HEK293 (cell line): ENCODE measurements at regions not wholly inside any gene's neighbourhood (a gene's known extent, or its start where the extent isn't known, plus 50 kb on each side); places are given as distances from the start of the nearest gene placed in this dataset.

Source experiments
- CTCF ChIA-PET: fragments of 350-600 bp; formaldehyde crosslinking; extraction: SDS; loops from one replicate; lab custom pipeline; 2021; ENCODE audit warnings: antibody characterized with exemption; lab: Yijun Ruan, JAX
- POLR2A ChIA-PET: fragments of 300-600 bp; formaldehyde crosslinking; extraction: SDS; loops from one replicate; lab custom pipeline; 2020; ENCODE audit warnings: antibody characterized with exemption, inconsistent platforms; lab: Yijun Ruan, JAX
- H3K27ac ChIP-seq: fragments of 200-500 bp; sonication (Bioruptor generic); 2 replicates; pipeline ENCODE4 v1.5.1; 2014; ENCODE audit warnings: low read depth, low read length, control low read depth, inconsistent platforms; ENCODE audit errors: extremely low read depth
- H3K36me3 ChIP-seq, 2 experiments: fragments of 200-500 bp in 1 of 2; sonication (Bioruptor generic) in 1 of 2; 1 replicate in 1 of 2; 2 replicates in 1 of 2; pipeline ENCODE4 v1.5.1; 2014 to 2017; ENCODE audit warnings: inconsistent platforms in 2 of 2, low read length in 2 of 2; ENCODE audit not compliant: control insufficient read depth in 2 of 2, insufficient read depth in 1 of 2
- H3K4me1 ChIP-seq: fragments of 200-500 bp; sonication (Bioruptor generic); 2 replicates; pipeline ENCODE4 v1.5.1; 2014; ENCODE audit warnings: mild to moderate bottlenecking, low read length, inconsistent platforms; ENCODE audit not compliant: control insufficient read depth, insufficient read depth
- H3K4me3 ChIP-seq: 2 replicates; pipeline ENCODE4 v1.5.1; 2011; ENCODE audit warnings: low read depth, mild to moderate bottlenecking, control low read depth, low read length, moderate library complexity
- H3K9me3 ChIP-seq: fragments of 200-500 bp; sonication (Bioruptor generic); 2 replicates; pipeline ENCODE4 v1.5.1; 2014; ENCODE audit warnings: low read depth, low read length, inconsistent platforms; ENCODE audit not compliant: control insufficient read depth, insufficient read depth
- HOXD13 ChIP-seq: sonication (generic); formaldehyde crosslinking; IDR thresholded peaks from 2 replicates; pipeline ENCODE4 v1.8.0; 2022; ENCODE audit warnings: missing genetic modification reagents, borderline replicate concordance
- KLF16 ChIP-seq: fragments of 450-650 bp; formaldehyde crosslinking; IDR thresholded peaks from 2 replicates; pipeline ENCODE4 v1.5.1; 2017; ENCODE audit warnings: missing biosample characterization, missing genetic modification characterization
- KLF7 ChIP-seq: fragments of 450-650 bp; formaldehyde crosslinking; IDR thresholded peaks from 2 replicates; pipeline ENCODE4 v1.5.1; 2016; ENCODE audit warnings: missing biosample characterization, missing genetic modification characterization, borderline replicate concordance
- SCRT1 ChIP-seq: fragments of 450-650 bp; formaldehyde crosslinking; IDR thresholded peaks from 2 replicates; pipeline ENCODE4 v1.5.1; 2016; ENCODE audit warnings: missing biosample characterization, missing genetic modification characterization, borderline replicate concordance
- ZEB2 ChIP-seq: fragments of 450-650 bp; formaldehyde crosslinking; IDR thresholded peaks from 2 replicates; pipeline ENCODE4 v1.5.1; 2016; ENCODE audit warnings: missing biosample characterization, missing genetic modification characterization
- ZFP41 ChIP-seq: fragments of 450-650 bp; formaldehyde crosslinking; IDR thresholded peaks from 2 replicates; pipeline ENCODE4 v1.5.1; 2016; ENCODE audit warnings: missing biosample characterization, missing genetic modification characterization, borderline replicate concordance
- ZNF132 ChIP-seq: fragments of 450-650 bp; formaldehyde crosslinking; IDR thresholded peaks from 2 replicates; pipeline ENCODE4 v1.5.1; 2017; ENCODE audit warnings: missing biosample characterization, missing genetic modification characterization, borderline replicate concordance
- ZNF146 ChIP-seq: fragments of 450-650 bp; formaldehyde crosslinking; IDR thresholded peaks from 2 replicates; pipeline ENCODE4 v1.5.1; 2016; ENCODE audit warnings: missing biosample characterization, missing genetic modification characterization
- ZNF223 ChIP-seq: fragments of 450-650 bp; formaldehyde crosslinking; IDR thresholded peaks from 2 replicates; pipeline ENCODE4 v1.5.1; 2016; ENCODE audit warnings: missing biosample characterization, missing genetic modification characterization
- ZNF501 ChIP-seq: fragments of 450-650 bp; formaldehyde crosslinking; IDR thresholded peaks from 2 replicates; pipeline ENCODE4 v1.5.1; 2016; ENCODE audit warnings: missing biosample characterization, missing genetic modification characterization
- ZNF626 ChIP-seq: fragments of 450-650 bp; sonication (Bioruptor Pico); formaldehyde crosslinking; IDR thresholded peaks from 2 replicates; pipeline ENCODE4 v1.5.1; 2018; ENCODE audit warnings: missing biosample characterization, missing genetic modification characterization, inconsistent platforms
- ZNF654 ChIP-seq: fragments of 450-650 bp; formaldehyde crosslinking; IDR thresholded peaks from 2 replicates; pipeline ENCODE4 v1.5.1; 2016; ENCODE audit warnings: low read depth, missing biosample characterization, missing genetic modification characterization
- ZNF785 ChIP-seq: fragments of 450-650 bp; formaldehyde crosslinking; IDR thresholded peaks from 2 replicates; pipeline ENCODE4 v1.5.1; 2016; ENCODE audit warnings: missing biosample characterization, missing genetic modification characterization
- ZNF792 ChIP-seq: fragments of 450-650 bp; formaldehyde crosslinking; IDR thresholded peaks from 2 replicates; pipeline ENCODE4 v1.5.1; 2016; ENCODE audit warnings: missing biosample characterization, missing genetic modification characterization
- ZSCAN30 ChIP-seq: fragments of 450-650 bp; IDR thresholded peaks from 2 replicates; pipeline ENCODE4 v1.5.1; 2018; ENCODE audit warnings: missing biosample characterization, mild to moderate bottlenecking, missing genetic modification characterization, moderate library complexity
- TF ChIP-seq, protein P1 (sequence below): sonication (generic); formaldehyde crosslinking; IDR thresholded peaks from 2 replicates; pipeline ENCODE4 v1.8.1; 2022; ENCODE audit warnings: mild to moderate bottlenecking, moderate library complexity, missing genetic modification reagents
- TF ChIP-seq, protein P2 (sequence below): fragments of 450-650 bp; IDR thresholded peaks from 2 replicates; pipeline ENCODE4 v1.5.1; 2018; ENCODE audit warnings: missing biosample characterization, missing genetic modification characterization
- TF ChIP-seq, protein P3 (sequence below): fragments of 450-650 bp; formaldehyde crosslinking; IDR thresholded peaks from 2 replicates; pipeline ENCODE4 v1.5.1; 2016; ENCODE audit warnings: missing biosample characterization, missing genetic modification characterization
- TF ChIP-seq, protein P4 (sequence below): fragments of 450-650 bp; formaldehyde crosslinking; IDR thresholded peaks from 2 replicates; pipeline ENCODE4 v1.5.1; 2016; ENCODE audit warnings: missing biosample characterization, missing genetic modification characterization
- TF ChIP-seq, protein P5 (sequence below): fragments of 450-650 bp; formaldehyde crosslinking; IDR thresholded peaks from 2 replicates; pipeline ENCODE4 v1.5.1; 2017; ENCODE audit warnings: missing biosample characterization, missing genetic modification characterization
- TF ChIP-seq, protein P6 (sequence below): fragments of 450-650 bp; formaldehyde crosslinking; IDR thresholded peaks from 2 replicates; pipeline ENCODE4 v1.5.1; 2016; ENCODE audit warnings: missing biosample characterization, missing genetic modification characterization
- TF ChIP-seq, protein P7 (sequence below): IDR thresholded peaks from 2 replicates; pipeline ENCODE4 v1.6.1; 2011; ENCODE audit warnings: mild to moderate bottlenecking, low read depth, low read length, borderline replicate concordance

DNA sequence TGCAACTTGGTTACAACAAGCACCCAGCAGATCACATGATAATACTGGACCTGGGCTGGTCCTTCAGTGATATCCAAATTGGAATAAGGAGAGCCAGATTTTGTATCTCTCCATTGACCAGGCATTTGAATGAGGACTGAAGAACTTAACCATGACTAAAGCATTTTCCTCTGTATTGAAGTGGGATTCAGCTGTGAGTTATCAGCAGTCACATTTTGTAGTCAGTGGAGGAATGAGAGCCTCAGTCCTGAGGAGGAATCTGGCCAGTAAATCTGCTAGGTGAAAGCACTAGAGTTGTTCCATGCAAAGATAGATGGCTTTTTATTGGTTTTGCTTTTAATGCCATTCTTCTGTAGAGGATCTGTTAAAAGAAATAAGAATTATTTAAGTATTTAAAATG, 1506.0 kb downstream of the PCDH7 start (continued):
- TF ChIP-seq ZNF785 = no peak
- TF ChIP-seq, protein P1, sequence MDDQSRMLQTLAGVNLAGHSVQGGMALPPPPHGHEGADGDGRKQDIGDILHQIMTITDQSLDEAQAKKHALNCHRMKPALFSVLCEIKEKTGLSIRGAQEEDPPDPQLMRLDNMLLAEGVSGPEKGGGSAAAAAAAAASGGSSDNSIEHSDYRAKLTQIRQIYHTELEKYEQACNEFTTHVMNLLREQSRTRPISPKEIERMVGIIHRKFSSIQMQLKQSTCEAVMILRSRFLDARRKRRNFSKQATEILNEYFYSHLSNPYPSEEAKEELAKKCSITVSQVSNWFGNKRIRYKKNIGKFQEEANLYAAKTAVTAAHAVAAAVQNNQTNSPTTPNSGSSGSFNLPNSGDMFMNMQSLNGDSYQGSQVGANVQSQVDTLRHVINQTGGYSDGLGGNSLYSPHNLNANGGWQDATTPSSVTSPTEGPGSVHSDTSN (CRISPR knock-in tag) = no peak
- TF ChIP-seq ZNF501 = no peak
- TF ChIP-seq, protein P2, sequence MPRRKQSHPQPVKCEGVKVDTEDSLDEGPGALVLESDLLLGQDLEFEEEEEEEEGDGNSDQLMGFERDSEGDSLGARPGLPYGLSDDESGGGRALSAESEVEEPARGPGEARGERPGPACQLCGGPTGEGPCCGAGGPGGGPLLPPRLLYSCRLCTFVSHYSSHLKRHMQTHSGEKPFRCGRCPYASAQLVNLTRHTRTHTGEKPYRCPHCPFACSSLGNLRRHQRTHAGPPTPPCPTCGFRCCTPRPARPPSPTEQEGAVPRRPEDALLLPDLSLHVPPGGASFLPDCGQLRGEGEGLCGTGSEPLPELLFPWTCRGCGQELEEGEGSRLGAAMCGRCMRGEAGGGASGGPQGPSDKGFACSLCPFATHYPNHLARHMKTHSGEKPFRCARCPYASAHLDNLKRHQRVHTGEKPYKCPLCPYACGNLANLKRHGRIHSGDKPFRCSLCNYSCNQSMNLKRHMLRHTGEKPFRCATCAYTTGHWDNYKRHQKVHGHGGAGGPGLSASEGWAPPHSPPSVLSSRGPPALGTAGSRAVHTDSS (tag by site-specific recombination) = no peak
- no peak for TF ChIP-seq ZSCAN30
- no peak for TF ChIP-seq KLF7 (tag by site-specific recombination)
- TF ChIP-seq, protein P3, sequence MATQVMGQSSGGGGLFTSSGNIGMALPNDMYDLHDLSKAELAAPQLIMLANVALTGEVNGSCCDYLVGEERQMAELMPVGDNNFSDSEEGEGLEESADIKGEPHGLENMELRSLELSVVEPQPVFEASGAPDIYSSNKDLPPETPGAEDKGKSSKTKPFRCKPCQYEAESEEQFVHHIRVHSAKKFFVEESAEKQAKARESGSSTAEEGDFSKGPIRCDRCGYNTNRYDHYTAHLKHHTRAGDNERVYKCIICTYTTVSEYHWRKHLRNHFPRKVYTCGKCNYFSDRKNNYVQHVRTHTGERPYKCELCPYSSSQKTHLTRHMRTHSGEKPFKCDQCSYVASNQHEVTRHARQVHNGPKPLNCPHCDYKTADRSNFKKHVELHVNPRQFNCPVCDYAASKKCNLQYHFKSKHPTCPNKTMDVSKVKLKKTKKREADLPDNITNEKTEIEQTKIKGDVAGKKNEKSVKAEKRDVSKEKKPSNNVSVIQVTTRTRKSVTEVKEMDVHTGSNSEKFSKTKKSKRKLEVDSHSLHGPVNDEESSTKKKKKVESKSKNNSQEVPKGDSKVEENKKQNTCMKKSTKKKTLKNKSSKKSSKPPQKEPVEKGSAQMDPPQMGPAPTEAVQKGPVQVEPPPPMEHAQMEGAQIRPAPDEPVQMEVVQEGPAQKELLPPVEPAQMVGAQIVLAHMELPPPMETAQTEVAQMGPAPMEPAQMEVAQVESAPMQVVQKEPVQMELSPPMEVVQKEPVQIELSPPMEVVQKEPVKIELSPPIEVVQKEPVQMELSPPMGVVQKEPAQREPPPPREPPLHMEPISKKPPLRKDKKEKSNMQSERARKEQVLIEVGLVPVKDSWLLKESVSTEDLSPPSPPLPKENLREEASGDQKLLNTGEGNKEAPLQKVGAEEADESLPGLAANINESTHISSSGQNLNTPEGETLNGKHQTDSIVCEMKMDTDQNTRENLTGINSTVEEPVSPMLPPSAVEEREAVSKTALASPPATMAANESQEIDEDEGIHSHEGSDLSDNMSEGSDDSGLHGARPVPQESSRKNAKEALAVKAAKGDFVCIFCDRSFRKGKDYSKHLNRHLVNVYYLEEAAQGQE = no peak
- TF ChIP-seq ZNF146 (tag by site-specific recombination) = no peak
- TF ChIP-seq ZEB2 = no peak

DNA sequence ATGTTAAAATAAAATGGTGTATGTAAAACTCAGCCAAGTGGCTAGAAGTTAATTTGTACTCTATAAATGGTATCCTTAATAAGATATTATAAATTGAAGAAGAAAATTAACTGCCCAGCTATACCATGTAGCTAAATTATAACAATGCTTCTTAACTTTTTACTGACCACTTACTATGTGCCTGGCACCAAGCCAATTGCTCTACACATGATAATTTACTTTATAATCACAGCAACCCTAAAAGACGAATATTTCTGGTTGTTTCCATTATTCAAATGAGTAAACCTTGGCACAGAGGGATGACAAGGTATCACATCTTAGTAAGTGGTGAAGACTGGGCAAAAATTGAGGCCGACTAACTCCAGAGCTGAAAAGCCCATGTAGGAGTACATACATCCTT, 1506.6 kb downstream of the PCDH7 start:
- no peak overlapping the region for H3K27ac ChIP-seq

More for the DNA sequence above, 1506.6 kb downstream of the PCDH7 start:
- H3K4me1 ChIP-seq = no peaks in the 10 kb centered on the region
- H3K9me3 ChIP-seq = no peaks in the 10 kb centered on the region
- no peaks in the 10 kb centered on the region for H3K36me3 ChIP-seq
- no peak for TF ChIP-seq HOXD13 (CRISPR knock-in tag)
- no peak for TF ChIP-seq ZNF132 (tag by site-specific recombination)
- no peak for TF ChIP-seq ZNF223 (tag by site-specific recombination)
- TF ChIP-seq ZNF654 (tag by site-specific recombination) = no peak
- TF ChIP-seq, protein P4, sequence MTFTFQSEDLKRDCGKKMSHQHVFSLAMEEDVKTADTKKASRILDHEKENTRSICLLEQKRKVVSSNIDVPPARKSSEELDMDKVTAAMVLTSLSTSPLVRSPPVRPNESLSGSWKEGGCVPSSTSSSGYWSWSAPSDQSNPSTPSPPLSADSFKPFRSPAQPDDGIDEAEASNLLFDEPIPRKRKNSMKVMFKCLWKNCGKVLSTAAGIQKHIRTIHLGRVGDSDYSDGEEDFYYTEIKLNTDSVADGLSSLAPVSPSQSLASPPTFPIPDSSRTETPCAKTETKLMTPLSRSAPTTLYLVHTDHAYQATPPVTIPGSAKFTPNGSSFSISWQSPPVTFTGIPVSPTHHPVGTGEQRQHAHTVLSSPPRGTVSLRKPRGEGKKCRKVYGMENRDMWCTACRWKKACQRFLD (tag by site-specific recombination) = no peak
- TF ChIP-seq KLF16 (tag by site-specific recombination) = no peak
- TF ChIP-seq, protein P5, sequence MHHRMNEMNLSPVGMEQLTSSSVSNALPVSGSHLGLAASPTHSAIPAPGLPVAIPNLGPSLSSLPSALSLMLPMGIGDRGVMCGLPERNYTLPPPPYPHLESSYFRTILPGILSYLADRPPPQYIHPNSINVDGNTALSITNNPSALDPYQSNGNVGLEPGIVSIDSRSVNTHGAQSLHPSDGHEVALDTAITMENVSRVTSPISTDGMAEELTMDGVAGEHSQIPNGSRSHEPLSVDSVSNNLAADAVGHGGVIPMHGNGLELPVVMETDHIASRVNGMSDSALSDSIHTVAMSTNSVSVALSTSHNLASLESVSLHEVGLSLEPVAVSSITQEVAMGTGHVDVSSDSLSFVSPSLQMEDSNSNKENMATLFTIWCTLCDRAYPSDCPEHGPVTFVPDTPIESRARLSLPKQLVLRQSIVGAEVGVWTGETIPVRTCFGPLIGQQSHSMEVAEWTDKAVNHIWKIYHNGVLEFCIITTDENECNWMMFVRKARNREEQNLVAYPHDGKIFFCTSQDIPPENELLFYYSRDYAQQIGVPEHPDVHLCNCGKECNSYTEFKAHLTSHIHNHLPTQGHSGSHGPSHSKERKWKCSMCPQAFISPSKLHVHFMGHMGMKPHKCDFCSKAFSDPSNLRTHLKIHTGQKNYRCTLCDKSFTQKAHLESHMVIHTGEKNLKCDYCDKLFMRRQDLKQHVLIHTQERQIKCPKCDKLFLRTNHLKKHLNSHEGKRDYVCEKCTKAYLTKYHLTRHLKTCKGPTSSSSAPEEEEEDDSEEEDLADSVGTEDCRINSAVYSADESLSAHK (tag by site-specific recombination) = no peak
- no peak for TF ChIP-seq ZNF626 (tag by site-specific recombination)
- TF ChIP-seq, protein P6, sequence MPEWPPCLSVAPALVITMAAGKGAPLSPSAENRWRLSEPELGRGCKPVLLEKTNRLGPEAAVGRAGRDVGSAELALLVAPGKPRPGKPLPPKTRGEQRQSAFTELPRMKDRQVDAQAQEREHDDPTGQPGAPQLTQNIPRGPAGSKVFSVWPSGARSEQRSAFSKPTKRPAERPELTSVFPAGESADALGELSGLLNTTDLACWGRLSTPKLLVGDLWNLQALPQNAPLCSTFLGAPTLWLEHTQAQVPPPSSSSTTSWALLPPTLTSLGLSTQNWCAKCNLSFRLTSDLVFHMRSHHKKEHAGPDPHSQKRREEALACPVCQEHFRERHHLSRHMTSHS = no peak
- no peak for TF ChIP-seq ZFP41 (tag by site-specific recombination)
- TF ChIP-seq ZNF792 = no peak
- no peak for TF ChIP-seq SCRT1 (tag by site-specific recombination)
- TF ChIP-seq, protein P7, sequence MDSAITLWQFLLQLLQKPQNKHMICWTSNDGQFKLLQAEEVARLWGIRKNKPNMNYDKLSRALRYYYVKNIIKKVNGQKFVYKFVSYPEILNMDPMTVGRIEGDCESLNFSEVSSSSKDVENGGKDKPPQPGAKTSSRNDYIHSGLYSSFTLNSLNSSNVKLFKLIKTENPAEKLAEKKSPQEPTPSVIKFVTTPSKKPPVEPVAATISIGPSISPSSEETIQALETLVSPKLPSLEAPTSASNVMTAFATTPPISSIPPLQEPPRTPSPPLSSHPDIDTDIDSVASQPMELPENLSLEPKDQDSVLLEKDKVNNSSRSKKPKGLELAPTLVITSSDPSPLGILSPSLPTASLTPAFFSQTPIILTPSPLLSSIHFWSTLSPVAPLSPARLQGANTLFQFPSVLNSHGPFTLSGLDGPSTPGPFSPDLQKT = no peak
- ChIA-PET POLR2A (no interaction called here), CTCF (no interaction called here)
- H3K4me3 ChIP-seq = no peak overlapping the region
